WTC11 (cell line): ENCODE measurements at regions not wholly inside any gene's neighbourhood (a gene's known extent, or its start where the extent isn't known, plus 50 kb on each side); places are given as distances from the start of the nearest gene placed in this dataset.

Source experiments
- CTCF ChIP-seq: fragments of 200-600 bp; IDR thresholded peaks from 2 replicates; pipeline ENCODE4 v1.8.0; 2022; ENCODE audit warnings: antibody characterized with exemption
- ESRRA ChIP-seq: sonication (generic); formaldehyde crosslinking; IDR thresholded peaks from 2 replicates; pipeline ENCODE4 v1.8.1; 2022; ENCODE audit warnings: mild to moderate bottlenecking, missing genetic modification reagents, borderline replicate concordance
- KAT7 ChIP-seq: sonication (generic); formaldehyde crosslinking; IDR thresholded peaks from 2 replicates; pipeline ENCODE4 v1.8.1; 2023; ENCODE audit warnings: missing genetic modification reagents, mild to moderate bottlenecking, borderline replicate concordance
- MAX ChIP-seq: sonication (generic); formaldehyde crosslinking; IDR thresholded peaks from 2 replicates; pipeline ENCODE4 v1.8.0; 2022; ENCODE audit warnings: mild to moderate bottlenecking, missing genetic modification reagents
- MYBL2 ChIP-seq: sonication (generic); formaldehyde crosslinking; IDR thresholded peaks from 2 replicates; pipeline ENCODE4 v1.8.1; 2023; ENCODE audit warnings: mild to moderate bottlenecking, moderate library complexity, missing genetic modification reagents
- NR3C1 ChIP-seq: sonication (generic); formaldehyde crosslinking; conservative IDR thresholded peaks from 2 replicates; pipeline ENCODE4 v1.8.1; 2023; ENCODE audit warnings: low read depth, mild to moderate bottlenecking, missing genetic modification reagents
- RORB ChIP-seq: fragments of 250-450 bp; sonication (Bioruptor Pico); IDR thresholded peaks from 2 replicates; pipeline ENCODE4 v1.9.0; 2021; ENCODE audit warnings: mild to moderate bottlenecking
- TEAD4 ChIP-seq: sonication (generic); formaldehyde crosslinking; IDR thresholded peaks from 2 replicates; pipeline ENCODE4 v1.8.0; 2022; ENCODE audit warnings: mild to moderate bottlenecking, missing genetic modification reagents
- USF1 ChIP-seq: sonication (generic); formaldehyde crosslinking; IDR thresholded peaks from 2 replicates; pipeline ENCODE4 v1.8.0; 2022; ENCODE audit warnings: mild to moderate bottlenecking, missing genetic modification reagents
- ZBTB21 ChIP-seq: sonication (generic); formaldehyde crosslinking; IDR thresholded peaks from 2 replicates; pipeline ENCODE4 v1.8.1; 2023; ENCODE audit warnings: mild to moderate bottlenecking, missing genetic modification reagents, borderline replicate concordance
- ZNF121 ChIP-seq: sonication (generic); formaldehyde crosslinking; IDR thresholded peaks from 2 replicates; pipeline ENCODE4 v1.8.0; 2023; ENCODE audit warnings: missing genetic modification reagents

GRCh38 chrX:23598575-23598974 lies 68.7 kb upstream of the PRDX4 start:
- TF ChIP-seq ZBTB21: no peak
- TF ChIP-seq ESRRA (CRISPR knock-in tag): no peak
- TF ChIP-seq CTCF: no peak
- TF ChIP-seq MAX (CRISPR knock-in tag): no peak
- TF ChIP-seq NR3C1 (CRISPR knock-in tag): no peak
- no peak for TF ChIP-seq ZNF121 (CRISPR knock-in tag)
- TF ChIP-seq KAT7 (CRISPR knock-in tag): no peak
- no peak for TF ChIP-seq MYBL2 (CRISPR knock-in tag)
- no peak for TF ChIP-seq RORB (CRISPR knock-in tag)
- TF ChIP-seq TEAD4 (CRISPR knock-in tag): no peak
- no peak for TF ChIP-seq USF1
